HG03045 (cell line): ENCODE measurements at regions not wholly inside any gene's neighbourhood (a gene's known extent, or its start where the extent isn't known, plus 50 kb on each side); places are given as distances from the start of the nearest gene placed in this dataset.

ENCODE experiments used
- ATAC-seq: cut with Tn5 transposase; IDR thresholded peaks from one replicate; pipeline ENCODE4 v1.9.1; 2021; ENCODE audit warnings: mild to moderate bottlenecking, moderate library complexity; ENCODE audit not compliant: unreplicated experiment

DNA sequence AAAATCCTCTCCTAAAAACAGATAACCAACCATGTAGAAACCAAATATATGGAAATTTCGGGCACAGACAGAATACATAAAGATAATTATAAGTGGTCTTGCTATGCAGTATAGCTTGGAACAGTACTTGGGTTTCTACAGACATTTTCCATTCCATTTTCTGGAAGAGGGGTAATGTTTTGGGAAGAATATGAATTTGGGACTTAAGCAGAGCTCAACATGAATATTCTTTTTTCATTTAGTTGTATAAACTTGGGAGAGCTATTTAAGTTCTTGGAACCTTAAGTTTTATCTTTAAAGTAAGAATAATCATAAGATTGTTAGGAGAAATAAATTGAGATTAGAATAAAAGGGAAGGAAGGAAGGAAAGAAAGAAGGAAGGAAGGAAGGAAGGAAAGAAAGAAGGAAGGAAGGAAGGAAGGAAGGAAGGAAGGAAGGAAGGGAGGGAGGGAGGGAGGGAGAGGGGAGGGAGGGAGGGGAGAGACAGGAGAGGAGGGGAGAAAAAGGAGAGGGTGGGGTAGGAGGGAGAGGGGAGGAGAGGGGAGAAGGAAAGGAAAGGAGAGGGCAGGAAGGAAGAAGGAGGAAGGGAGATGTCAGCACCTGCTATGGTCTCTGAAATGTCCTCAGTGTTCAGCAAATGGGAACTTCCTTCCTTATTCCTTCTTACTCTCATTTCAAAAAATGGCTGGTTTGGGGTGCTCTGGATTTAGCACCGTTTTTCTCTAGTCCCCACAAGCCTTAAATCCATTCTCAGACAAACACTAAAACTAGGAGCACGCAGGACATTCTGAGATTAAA, 248.3 kb downstream of the LY86 start:
- no peak for ATAC-seq

DNA sequence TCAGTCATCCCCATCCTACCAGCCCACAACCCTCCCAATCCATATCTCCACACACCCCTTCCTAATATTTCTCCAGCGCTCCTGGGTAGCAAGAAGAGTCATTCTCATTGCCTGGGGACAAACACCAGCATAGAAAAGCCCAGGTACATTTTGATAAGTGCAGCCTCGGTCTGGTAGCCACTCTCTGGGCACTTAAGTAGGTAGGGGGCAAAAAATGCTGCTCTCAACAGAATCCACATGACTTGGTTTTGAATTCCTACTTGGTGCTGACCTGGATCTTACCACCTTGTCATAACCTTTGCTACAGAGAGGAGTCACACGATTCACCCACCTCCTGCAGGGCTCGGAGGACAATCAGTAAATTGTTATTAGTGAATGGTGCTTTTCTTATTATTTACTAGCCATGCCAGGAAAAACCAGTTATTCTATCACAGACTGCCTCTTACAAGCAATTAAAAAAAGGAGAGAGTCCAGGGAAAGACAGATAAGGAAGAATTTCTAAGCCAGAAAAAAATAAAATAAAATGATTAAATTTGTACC, 249.1 kb downstream of the LY86 start:
- no peak for ATAC-seq

DNA sequence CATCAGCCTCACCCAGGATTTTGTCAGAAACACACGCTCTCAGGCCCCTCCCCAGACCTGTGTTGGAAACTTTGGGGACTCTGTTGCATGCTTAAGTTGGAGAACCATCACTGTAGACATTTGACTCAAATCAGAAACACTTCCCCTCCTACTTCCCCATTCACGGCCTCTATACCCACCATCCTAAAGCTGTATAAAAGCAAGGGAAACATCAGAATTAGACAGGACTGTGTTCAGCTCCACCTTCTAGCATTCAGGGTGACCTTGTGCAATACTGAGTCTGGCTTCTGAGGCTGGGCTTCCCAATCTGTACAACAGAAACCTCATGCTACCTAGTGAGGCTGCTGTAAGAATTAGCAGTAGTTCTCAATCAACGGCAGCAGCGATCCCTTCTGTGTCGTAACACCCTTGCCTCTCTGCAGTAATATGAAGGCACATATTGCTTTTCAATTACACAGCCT, 252.3 kb downstream of the LY86 start:
- peak; percentile 77 for ATAC-seq

DNA sequence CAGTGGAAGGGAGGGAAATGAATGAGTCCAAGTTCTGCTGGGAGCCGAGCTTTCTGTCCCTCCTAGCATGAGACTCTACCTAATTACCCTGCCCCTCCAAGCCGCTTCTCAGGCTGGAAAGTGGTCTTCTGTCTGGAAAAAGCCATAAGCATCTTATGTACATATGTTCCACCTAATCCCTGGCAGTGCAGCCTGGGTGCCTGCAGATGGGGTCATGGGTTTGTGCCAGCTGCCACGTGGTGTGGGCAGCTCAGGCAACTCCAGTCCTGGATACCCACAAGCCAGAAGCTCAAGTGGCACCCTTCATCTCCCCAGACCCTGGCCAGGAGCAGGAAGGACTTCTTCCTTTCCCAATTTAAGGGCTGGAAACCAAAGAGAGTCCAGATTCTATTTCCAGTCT, 253.1 kb downstream of the LY86 start:
- ATAC-seq: no peak

DNA sequence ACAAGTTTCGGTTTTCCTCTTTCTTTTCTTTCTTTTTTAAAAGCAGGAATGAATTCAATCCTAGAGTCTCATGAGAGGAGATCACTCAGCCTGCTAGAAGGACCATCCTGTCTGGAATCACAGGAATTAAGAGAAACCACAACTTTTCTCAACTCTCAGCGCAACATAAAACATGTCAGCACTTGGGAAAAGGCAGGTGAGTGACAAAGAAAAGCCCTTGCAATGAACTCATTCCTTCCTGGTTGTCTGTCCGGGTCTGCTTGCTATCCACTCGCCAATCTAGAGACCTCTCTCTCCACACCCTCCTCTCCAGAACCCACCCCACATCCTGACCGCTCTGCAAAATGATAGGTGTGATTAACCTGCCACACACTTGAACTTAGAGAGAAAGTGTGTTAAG, 253.8 kb downstream of the LY86 start:
- ATAC-seq: no peak

DNA sequence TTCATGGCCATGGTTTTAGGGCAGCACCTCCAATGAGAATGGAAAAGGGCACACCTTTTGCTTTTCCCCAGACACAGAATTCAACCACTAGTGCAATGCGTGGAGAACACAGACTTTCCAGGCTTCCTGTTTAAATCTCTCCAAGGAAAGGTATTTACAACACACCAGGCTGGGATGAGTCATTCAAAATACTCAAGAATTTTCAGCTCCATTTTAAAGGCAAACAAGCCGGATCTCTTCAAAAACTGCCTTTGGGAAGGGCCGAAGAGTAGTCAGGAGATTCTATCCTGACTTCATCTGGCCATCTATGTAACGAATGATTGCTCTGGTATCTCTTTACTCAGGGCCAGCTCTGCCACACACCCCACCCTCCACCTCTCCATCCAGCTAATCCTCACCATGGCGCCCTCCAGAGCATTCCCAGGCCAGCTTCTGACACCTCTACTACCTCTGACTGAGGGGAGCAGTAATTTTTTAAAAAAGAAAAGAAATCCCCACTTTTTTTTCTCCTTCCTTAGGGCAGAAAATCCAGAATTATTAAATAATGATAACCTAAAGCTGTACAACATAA, 254.6 kb downstream of the LY86 start:
- ATAC-seq: no peak

DNA sequence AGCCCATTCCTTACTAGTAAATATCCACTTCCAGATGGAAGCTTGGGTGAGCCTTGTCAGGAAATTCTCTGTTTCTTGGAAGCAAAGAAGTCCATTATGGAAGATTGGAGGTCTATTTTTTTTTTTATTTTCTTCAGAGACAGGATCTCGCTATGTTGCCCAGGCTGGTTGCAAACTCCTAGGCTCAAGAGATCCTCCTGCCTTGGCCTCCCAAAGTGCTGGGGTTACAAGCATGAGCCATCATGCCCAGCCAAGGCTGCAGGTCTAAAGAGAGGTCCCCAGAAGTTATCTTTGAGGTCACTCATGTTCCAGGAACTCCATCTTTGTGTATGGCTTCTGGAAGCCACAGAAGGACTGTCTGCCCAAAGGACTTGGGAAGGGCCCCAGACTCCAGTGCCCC, 255.3 kb downstream of the LY86 start:
- no peak for ATAC-seq

DNA sequence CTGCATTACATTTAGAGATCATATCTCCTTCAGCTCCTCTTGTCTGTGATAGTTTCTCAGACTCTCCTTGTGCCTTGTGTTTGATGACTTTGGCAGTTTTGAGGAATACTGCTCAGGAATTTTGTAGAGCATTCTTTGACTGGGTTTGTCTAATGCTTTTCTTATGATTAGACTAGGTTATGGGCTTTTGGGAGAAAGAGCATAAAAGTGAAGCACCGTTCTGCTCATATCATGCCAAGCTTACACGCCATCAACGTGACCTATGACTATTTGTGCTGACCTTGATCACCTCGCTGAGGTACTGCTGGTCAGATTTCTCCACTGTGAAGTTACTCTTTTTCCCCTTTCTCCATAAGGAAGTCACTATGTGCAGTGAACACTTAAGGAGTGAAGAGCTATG, 256.0 kb downstream of the LY86 start:
- ATAC-seq: no peak

DNA sequence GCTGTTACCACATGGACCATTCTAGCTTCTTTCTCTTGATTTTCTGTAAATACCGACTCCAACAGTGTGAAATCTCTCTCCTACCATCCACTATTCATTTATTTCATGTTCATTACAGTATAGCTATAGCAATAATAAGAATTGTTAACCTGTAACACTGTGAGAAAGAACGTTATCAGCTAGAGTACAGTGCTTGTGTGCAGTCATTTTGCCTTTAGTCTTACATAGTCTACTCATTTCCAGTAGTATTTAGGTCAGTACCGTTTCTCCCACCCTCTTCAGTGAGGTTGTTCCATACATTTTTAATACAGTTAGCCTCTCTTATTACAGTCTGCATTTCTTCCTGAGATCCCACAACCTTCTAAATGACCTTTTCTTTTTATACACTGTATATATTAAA, 257.1 kb downstream of the LY86 start:
- ATAC-seq: no peak

DNA sequence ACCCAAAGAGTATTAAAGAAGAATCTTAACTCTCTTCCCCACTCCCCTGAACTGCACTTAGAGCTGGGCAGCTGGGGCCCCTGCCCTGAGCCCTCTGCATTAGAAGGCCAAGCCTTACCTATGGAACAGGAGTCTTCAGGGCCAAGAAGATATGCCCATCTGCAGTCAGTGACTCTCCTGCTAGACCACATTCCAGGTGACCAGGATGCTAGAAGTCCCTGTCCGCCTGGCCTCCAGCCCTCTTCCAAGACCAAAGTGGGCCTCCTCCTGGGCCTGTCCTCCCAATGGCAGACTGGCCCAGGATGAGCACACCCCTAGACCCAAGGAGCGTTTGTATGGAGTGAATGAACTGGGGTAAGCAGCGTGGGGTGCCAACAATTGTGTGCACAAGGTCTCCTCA, 259.1 kb downstream of the LY86 start:
- ATAC-seq: no peak

DNA sequence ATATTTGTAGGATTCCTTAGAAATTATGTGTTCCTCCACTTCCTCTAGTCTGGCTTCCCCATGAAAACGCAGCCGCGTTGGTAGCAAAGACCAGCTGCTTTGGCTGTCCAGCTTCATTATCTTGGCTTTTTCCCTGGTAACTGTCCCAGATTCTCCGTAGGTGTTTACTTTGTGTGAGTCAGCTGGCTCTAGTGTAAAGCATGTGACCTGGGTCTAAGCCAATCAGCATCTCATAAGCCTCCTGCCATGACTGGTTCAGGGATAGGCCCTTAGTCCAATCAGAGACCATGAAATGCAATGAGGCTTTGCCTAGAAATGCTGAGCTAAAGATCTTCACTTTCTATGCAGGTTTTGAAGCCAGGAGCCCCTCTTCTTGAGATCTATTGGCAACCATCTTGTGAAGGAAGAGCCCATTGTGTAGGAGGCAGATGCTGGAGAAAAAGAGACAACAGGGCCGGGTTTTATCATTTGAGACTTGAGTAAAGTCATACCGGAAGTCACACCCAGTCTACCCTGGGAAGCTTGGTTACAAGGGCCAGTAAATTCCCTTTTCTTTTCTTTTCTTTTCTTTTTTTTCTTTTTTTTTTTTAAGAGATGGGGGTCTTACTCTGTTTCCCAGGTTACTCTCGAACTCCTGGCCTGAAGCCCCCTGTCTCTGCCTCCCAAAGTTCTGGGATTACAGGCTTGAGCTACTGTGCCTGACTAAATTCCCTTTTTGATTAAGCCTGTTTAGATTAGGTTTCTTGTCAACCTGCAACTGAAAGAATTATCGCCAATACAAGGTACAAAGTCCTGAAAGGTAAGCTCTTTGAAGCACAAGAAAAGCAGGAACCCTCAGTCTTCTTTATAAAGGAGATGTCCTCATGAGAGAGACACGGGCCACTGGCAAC, 256.5 kb upstream of the RREB1 start:
- ATAC-seq: no peak

DNA sequence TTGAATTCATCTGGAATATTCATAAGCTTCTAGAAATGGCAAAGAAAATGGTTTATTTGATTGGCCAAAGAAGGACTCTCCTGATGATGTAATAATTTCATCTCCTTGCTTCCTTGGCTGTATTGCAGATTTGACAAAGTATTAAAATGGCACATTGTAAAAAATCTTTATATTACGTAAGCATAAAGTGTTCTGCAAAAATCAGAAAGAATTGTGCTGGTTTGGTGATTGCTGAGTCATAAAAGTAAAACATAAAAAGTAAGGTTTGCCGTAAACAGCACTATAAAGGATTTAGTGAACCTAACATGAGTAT, 255.9 kb upstream of the RREB1 start:
- ATAC-seq: no peak

DNA sequence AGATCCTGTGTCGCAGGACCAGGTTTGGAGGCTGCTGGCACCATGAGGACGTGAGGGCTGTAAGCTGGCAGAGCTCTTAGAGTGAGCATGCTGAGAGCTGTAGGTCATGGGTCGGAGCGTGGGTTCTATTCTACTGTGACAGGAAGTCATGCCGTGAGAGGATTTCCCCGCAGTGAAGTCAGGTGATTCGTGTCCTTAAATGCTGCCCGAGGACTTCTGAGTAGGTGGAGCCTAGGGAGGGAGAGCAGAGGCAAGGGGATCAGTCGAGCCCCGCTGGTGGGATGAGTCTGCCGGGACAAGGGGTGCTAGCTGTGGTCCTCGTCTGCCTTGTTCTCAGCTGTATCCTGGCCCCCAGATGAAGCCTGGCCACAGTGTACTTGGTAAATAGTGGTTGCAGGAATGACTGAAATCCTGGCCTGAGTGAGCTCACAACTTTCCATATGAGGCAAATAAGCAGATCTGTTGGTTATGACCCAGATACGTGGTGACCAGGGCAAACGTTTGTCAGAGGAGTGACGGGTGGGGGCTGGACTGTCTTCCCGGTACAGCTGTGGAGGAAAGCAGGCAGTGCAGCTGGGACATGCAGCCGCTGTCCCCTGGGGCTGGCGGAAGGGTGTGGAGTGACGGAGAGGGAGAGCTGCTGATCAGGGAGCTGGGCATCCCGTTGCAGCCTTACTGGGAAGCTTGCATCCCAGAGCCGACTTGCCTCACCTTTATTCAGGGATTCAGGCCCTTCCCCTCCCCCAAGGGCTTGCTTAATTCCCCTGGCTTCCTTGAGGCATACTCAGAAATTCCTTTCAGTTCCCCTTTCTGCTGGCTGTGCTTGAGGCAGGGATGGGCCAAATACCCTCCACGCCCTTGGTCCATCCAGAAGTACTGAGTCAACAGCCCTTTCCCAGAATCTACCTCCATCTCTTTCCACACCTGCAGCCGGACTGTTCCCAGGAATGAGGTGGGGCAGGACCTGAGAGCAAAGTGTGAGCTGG, 250.9 kb upstream of the RREB1 start:
- peak; percentile 66 for ATAC-seq

DNA sequence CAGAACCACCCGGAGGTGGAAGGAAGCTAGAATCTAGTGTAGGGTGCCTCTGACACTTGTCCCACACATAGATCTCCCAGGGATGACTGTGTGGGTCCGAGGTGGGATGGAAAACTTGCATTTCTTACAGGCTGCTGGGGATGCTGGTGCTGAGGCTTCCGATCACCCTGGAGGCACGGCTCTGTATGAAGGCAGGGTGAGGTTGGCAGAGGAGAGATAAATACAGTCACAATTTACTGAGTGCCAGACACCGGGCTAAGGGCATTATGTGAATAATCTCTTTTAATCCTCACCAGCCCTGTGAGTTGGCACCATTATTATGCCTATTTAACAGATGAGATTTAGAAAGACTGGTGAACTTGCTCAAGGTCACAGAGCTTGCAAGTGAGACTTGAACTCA, 250.2 kb upstream of the RREB1 start:
- no peak for ATAC-seq

DNA sequence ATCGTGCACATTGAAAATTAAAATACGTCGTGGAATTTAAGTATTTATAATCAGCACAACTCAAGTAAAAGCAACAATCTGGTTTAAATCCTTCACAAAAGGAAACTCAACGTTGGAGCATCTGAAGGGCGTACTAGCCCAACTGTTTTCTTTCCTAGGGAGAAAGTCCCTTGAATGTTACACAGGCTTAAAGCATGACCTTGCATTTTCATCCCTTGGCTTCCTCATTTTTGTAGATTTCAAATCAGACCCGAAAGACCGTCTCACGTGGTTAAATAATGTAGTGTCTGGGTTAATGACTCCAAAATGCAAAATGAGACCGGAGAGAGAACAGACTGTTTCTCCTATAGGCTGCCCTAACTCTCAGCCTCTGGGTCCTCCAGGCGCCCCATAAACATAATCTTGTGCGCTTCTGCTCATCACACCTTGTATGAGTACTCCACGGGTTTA, 249.2 kb upstream of the RREB1 start:
- ATAC-seq: no peak

DNA sequence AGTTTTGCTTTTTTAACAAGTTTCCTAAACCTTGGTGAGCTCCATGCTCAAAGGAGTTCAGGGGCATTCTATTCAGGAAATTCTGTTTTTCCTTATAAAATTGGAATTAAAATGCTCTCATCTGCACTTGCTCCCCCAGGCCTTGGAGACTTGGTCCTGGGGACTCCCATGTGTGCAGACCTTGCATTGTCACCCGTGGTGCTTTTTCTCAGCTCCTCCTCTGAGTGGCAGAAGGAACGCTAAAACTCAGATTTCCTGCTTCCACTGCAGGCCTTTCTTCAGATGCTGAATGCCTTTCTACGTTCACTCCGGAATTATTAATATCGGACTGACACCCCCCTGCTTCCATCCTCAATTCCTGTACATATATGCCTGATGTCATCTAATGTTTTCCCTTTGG, 248.7 kb upstream of the RREB1 start:
- no peak for ATAC-seq

DNA sequence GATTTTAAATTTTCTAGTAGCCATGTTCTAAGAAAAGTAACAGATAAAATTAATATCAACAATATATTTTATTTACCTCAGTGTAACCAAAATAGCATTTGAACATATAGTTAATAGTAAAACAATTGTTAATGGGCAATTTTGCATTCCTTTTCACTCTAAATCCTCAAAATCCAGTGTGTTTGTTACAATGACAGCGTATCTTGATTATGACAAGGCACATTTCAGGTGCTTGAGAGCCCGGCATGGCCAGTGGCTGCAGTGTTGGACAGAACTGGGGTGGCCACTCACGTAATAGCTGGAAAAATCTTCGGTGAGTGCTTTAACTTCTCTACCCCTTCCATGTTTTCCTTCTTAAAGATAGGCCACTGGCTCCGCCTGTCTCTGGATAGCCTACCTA, 248.0 kb upstream of the RREB1 start:
- ATAC-seq: no peak

DNA sequence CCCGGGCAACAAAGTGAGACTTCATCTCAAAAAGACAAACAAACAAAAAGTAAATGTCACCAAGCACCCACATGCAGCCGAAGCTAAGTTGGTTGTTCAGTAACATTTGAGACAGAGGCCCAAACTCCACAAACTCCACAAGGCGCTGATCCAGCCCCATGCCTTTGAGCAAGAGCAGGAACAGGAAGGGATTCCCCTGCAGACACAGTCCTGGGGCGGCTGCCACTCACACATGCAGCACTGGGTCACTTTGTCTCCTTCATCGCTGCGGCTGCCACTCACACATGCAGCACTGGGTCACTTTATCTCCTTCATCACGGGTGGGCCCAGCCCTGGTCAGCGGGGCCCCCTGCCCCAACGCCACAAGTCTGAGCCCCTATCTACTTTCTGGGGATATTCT, 246.9 kb upstream of the RREB1 start:
- ATAC-seq: no peak

DNA sequence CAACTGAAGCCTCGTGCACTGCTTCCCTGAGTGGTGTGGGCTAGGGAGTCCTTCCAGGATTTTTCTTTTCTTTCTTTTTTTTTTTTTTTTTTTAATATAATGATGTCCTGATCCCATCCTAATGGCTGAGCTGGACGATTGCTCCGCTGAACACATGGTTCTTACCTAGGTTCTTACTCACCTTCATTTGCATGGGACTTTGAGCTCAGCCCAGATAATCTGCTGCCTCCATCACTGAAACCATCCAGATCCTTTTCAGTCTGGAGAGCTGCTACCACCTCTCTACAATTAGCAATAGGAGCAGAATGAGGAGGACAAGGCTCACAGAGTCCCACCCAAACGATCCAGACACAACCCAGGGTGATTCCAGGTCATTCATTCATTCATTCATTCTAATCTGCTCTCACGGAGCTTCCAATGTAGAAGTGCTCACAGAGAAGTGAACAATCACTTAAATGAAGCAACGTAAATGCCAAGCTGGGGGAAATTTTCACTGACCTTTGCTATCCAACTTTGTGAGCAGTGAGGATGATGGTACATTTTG, 246.3 kb upstream of the RREB1 start:
- no peak for ATAC-seq

DNA sequence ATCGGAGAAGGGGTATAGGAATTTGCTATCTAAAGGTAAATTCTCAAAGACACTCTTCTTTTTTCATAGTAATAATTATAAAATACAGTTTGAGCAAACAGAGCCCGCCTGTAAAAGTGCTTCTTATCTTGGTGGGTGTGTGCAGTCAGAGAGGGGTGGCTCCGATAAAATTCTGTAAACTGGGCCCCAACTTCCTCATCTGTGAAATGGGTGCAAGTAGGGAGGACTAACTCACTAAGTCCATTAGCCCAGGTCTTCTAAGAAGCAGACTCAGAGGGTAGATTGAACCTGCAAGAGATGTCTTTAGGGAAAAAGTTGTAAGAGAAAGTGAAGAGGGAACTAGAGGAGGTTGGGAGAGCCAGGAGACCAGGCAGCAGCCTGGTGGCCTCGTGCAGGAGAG, 245.8 kb upstream of the RREB1 start:
- ATAC-seq: no peak
